GM19328 (cell line): ENCODE measurements at regions not wholly inside any gene's neighbourhood (a gene's known extent, or its start where the extent isn't known, plus 50 kb on each side); places are given as distances from the start of the nearest gene placed in this dataset.
"Not testable (repeated sequence)": the region's sequence is repeated elsewhere in the genome, so short reads cannot be mapped to it uniquely, and the experiment has no call there.

Source experiments
- ATAC-seq: cut with Tn5 transposase; IDR thresholded peaks from one replicate; pipeline ENCODE4 v1.9.1; 2021; ENCODE audit warnings: mild to moderate bottlenecking, moderate library complexity; ENCODE audit not compliant: unreplicated experiment

GRCh38 chr4:186845137-186845842, 121.6 kb upstream of the FAT1 start:
- ATAC-seq = no peak

- no peak for ATAC-seq
Observed at GRCh38 chr4:186846426-186846825, 122.8 kb upstream of the FAT1 start.

GRCh38 chr4:186847429-186848131, 123.9 kb upstream of the FAT1 start:
- ATAC-seq = not testable (repeated sequence)

- no peak for ATAC-seq
Observed at GRCh38 chr4:186848437-186848836, 124.8 kb upstream of the FAT1 start.

- ATAC-seq = no peak
Observed at GRCh38 chr4:186851291-186852072, 127.8 kb upstream of the FAT1 start.

GRCh38 chr4:186852073-186852420, 128.4 kb upstream of the FAT1 start:
- ATAC-seq = no peak

- ATAC-seq = no peak
Observed at GRCh38 chr4:186852964-186853391, 129.3 kb upstream of the FAT1 start.

GRCh38 chr4:186854256-186854655, 130.6 kb upstream of the FAT1 start:
- ATAC-seq = no peak

GRCh38 chr4:186855111-186855510, 131.5 kb upstream of the FAT1 start:
- ATAC-seq = no peak

GRCh38 chr4:186857793-186858192, 134.1 kb upstream of the FAT1 start:
- no peak for ATAC-seq

- no peak for ATAC-seq
Observed at GRCh38 chr4:186858355-186858754, 134.7 kb upstream of the FAT1 start.

GRCh38 chr4:186859420-186859819, 135.8 kb upstream of the FAT1 start:
- ATAC-seq = no peak

GRCh38 chr4:186861317-186861716, 137.7 kb upstream of the FAT1 start:
- no peak for ATAC-seq

- ATAC-seq = no peak
Observed at GRCh38 chr4:186871856-186872255, 148.2 kb upstream of the FAT1 start.

- not testable (repeated sequence) for ATAC-seq
Observed at GRCh38 chr4:186873095-186873494, 149.4 kb upstream of the FAT1 start.

GRCh38 chr4:186875476-186875875, 151.8 kb upstream of the FAT1 start:
- no peak for ATAC-seq

GRCh38 chr4:186876961-186877626, 153.4 kb upstream of the FAT1 start:
- ATAC-seq = no peak

GRCh38 chr4:186878203-186878776, 154.6 kb upstream of the FAT1 start:
- ATAC-seq = no peak

GRCh38 chr4:186881521-186882220, 158.0 kb upstream of the FAT1 start:
- no peak for ATAC-seq

- no peak for ATAC-seq
Observed at GRCh38 chr4:186882293-186882692, 158.6 kb upstream of the FAT1 start.
